Stimulated activated effector memory CD8-positive, alpha-beta T cell treated with anti-CD3 and anti-CD28 coated beads, Interleukin-12 subunit alpha, Interleukin-12 subunit beta, amount 100 ng/mL, for 72 hours (primary cell): ENCODE measurements at regions not wholly inside any gene's neighbourhood (a gene's known extent, or its start where the extent isn't known, plus 50 kb on each side); places are given as distances from the start of the nearest gene placed in this dataset.
"Not testable (repeated sequence)": the region's sequence is repeated elsewhere in the genome, so short reads cannot be mapped to it uniquely, and the experiment has no call there.

Experiments
- ATAC-seq: fragments of 150-1000 bp; cut with Tn5 transposase; 2 replicates; pipeline ENCODE4 v1.10.0; 2021
- DNase-seq, 2 donors: peaks; one replicate each; pipeline ENCODE4 v3.0.0; 2021 to 2022; ENCODE audit warnings: low spot score in 2 of 2
- H3K27ac Mint-ChIP-seq: one replicate; pipeline ENCODE4 v1.8.0; 2022; ENCODE audit warnings: mild to moderate bottlenecking, mixed read lengths
- H3K36me3 Mint-ChIP-seq: one replicate; pipeline ENCODE4 v1.8.0; 2022; ENCODE audit warnings: mild to moderate bottlenecking, mixed read lengths
- H3K4me1 Mint-ChIP-seq: one replicate; pipeline ENCODE4 v1.8.0; 2022; ENCODE audit warnings: mixed read lengths
- H3K4me3 Mint-ChIP-seq: one replicate; pipeline ENCODE4 v1.8.0; 2022; ENCODE audit warnings: mild to moderate bottlenecking, mixed read lengths
- H3K9me3 Mint-ChIP-seq: one replicate; pipeline ENCODE4 v1.8.0; 2022; ENCODE audit warnings: mixed read lengths

GRCh38 chr9:135277219-135278201 lies 190.0 kb downstream of the OLFM1 start:
- Mint-ChIP-seq H3K9me3 (no peaks in the 10 kb centered on the region), H3K27ac (no peak overlapping the region), H3K4me1 (no peaks in the 10 kb centered on the region), H3K4me3 (no peak overlapping the region), H3K36me3 (no peaks in the 10 kb centered on the region)
- no peak for ATAC-seq
- no peak for DNase-seq

- H3K27ac Mint-ChIP-seq = no peak overlapping the region
- ATAC-seq (no peak), DNase-seq (no peak)
- H3K36me3 Mint-ChIP-seq = no peaks in the 10 kb centered on the region
- no peaks in the 10 kb centered on the region for H3K9me3 Mint-ChIP-seq
- H3K4me3 Mint-ChIP-seq = no peak overlapping the region
- no peaks in the 10 kb centered on the region for H3K4me1 Mint-ChIP-seq
Observed at GRCh38 chr9:135278586-135278985, 191.1 kb downstream of the OLFM1 start.

GRCh38 chr9:135279385-135279784 lies 191.9 kb downstream of the OLFM1 start:
- Mint-ChIP-seq H3K36me3 (no peaks in the 10 kb centered on the region), H3K4me1 (no peaks in the 10 kb centered on the region), H3K27ac (no peak overlapping the region), H3K4me3 (no peak overlapping the region), H3K9me3 (no peaks in the 10 kb centered on the region)
- ATAC-seq (no peak), DNase-seq (no peak)

- no peaks in the 10 kb centered on the region for H3K36me3 Mint-ChIP-seq
- H3K4me3 Mint-ChIP-seq = no peak overlapping the region
- H3K9me3 Mint-ChIP-seq = no peaks in the 10 kb centered on the region
- no peaks in the 10 kb centered on the region for H3K4me1 Mint-ChIP-seq
- ATAC-seq = no peak
- DNase-seq = no peak
- H3K27ac Mint-ChIP-seq = no peak overlapping the region
Observed at GRCh38 chr9:135279834-135280393, 192.4 kb downstream of the OLFM1 start.

GRCh38 chr9:135280666-135281065 lies 193.2 kb downstream of the OLFM1 start:
- H3K36me3 Mint-ChIP-seq = no peaks in the 10 kb centered on the region
- H3K4me3 Mint-ChIP-seq = no peak overlapping the region
- H3K4me1 Mint-ChIP-seq = no peaks in the 10 kb centered on the region
- H3K9me3 Mint-ChIP-seq = no peaks in the 10 kb centered on the region
- no peak for DNase-seq
- ATAC-seq = no peak
- no peak overlapping the region for H3K27ac Mint-ChIP-seq

GRCh38 chr9:135281151-135281550 lies 193.7 kb downstream of the OLFM1 start:
- H3K4me1 Mint-ChIP-seq = no peaks in the 10 kb centered on the region
- H3K36me3 Mint-ChIP-seq = no peaks in the 10 kb centered on the region
- H3K4me3 Mint-ChIP-seq = no peak overlapping the region
- ATAC-seq (no peak), DNase-seq (no peak)
- H3K27ac Mint-ChIP-seq = no peak overlapping the region
- H3K9me3 Mint-ChIP-seq = no peaks in the 10 kb centered on the region

GRCh38 chr9:135281791-135282737 lies 194.6 kb downstream of the OLFM1 start:
- no peak overlapping the region for H3K4me3 Mint-ChIP-seq
- DNase-seq (no peak), ATAC-seq (no peak)
- H3K27ac Mint-ChIP-seq = no peak overlapping the region
- H3K9me3 Mint-ChIP-seq = no peaks in the 10 kb centered on the region
- H3K4me1 Mint-ChIP-seq = peaks cover 1% of the 10 kb centered on the region
- H3K36me3 Mint-ChIP-seq = no peaks in the 10 kb centered on the region

GRCh38 chr9:135282808-135283207 lies 195.3 kb downstream of the OLFM1 start:
- peaks cover 6% of the 10 kb centered on the region for H3K4me1 Mint-ChIP-seq
- H3K9me3 Mint-ChIP-seq = no peaks in the 10 kb centered on the region
- H3K27ac Mint-ChIP-seq = no peak overlapping the region
- no peak overlapping the region for H3K4me3 Mint-ChIP-seq
- no peak for DNase-seq
- ATAC-seq = no peak
- H3K36me3 Mint-ChIP-seq = no peaks in the 10 kb centered on the region

GRCh38 chr9:135283671-135284070 lies 195.9 kb upstream of the PPP1R26 start:
- H3K4me3 Mint-ChIP-seq = no peak overlapping the region
- DNase-seq (no peak), ATAC-seq (no peak)
- no peak overlapping the region for H3K27ac Mint-ChIP-seq
- H3K9me3 Mint-ChIP-seq = no peaks in the 10 kb centered on the region
- peaks cover 6% of the 10 kb centered on the region for H3K4me1 Mint-ChIP-seq
- H3K36me3 Mint-ChIP-seq = no peaks in the 10 kb centered on the region

GRCh38 chr9:135284386-135285134 lies 195.0 kb upstream of the PPP1R26 start:
- no peak for ATAC-seq
- H3K4me3 Mint-ChIP-seq = no peak overlapping the region
- no peak overlapping the region for H3K27ac Mint-ChIP-seq
- no peak for DNase-seq
- H3K36me3 Mint-ChIP-seq = no peaks in the 10 kb centered on the region
- no peaks in the 10 kb centered on the region for H3K9me3 Mint-ChIP-seq
- H3K4me1 Mint-ChIP-seq = peaks cover 6% of the 10 kb centered on the region

GRCh38 chr9:135286187-135286925 lies 193.2 kb upstream of the PPP1R26 start:
- H3K9me3 Mint-ChIP-seq, H3K27ac Mint-ChIP-seq, H3K4me1 Mint-ChIP-seq, H3K4me3 Mint-ChIP-seq, H3K36me3 Mint-ChIP-seq, ATAC-seq, DNase-seq: not testable (repeated sequence)

GRCh38 chr9:135286961-135287360 lies 192.6 kb upstream of the PPP1R26 start:
- Mint-ChIP-seq H3K4me3 (no peak overlapping the region), H3K36me3 (no peaks in the 10 kb centered on the region), H3K4me1 (peaks cover 6% of the 10 kb centered on the region), H3K27ac (no peak overlapping the region), H3K9me3 (no peaks in the 10 kb centered on the region)
- DNase-seq (no peak), ATAC-seq (no peak)

- no peak for ATAC-seq
- Mint-ChIP-seq H3K27ac (no peak overlapping the region), H3K9me3 (no peaks in the 10 kb centered on the region), H3K36me3 (no peaks in the 10 kb centered on the region), H3K4me1 (peaks cover 6% of the 10 kb centered on the region), H3K4me3 (no peak overlapping the region)
- no peak for DNase-seq
Observed at GRCh38 chr9:135287627-135288026, 192.0 kb upstream of the PPP1R26 start.

- Mint-ChIP-seq H3K4me1 (peaks cover 6% of the 10 kb centered on the region), H3K27ac (no peak overlapping the region), H3K4me3 (no peak overlapping the region), H3K36me3 (no peaks in the 10 kb centered on the region), H3K9me3 (no peaks in the 10 kb centered on the region)
- no peak for DNase-seq
- no peak for ATAC-seq
Observed at GRCh38 chr9:135288054-135288453, 191.5 kb upstream of the PPP1R26 start.
